Skeletal muscle tissue (tissue), 3 donors: ENCODE measurements at regions not wholly inside any gene's neighbourhood (a gene's known extent, or its start where the extent isn't known, plus 50 kb on each side); places are given as distances from the start of the nearest gene placed in this dataset.
"Not testable (repeated sequence)": the region's sequence is repeated elsewhere in the genome, so short reads cannot be mapped to it uniquely, and the experiment has no call there.

ENCODE experiments used
- H3K27ac ChIP-seq: one replicate; pipeline ENCODE4 v1.7.0; 2013; ENCODE audit warnings: mild to moderate bottlenecking, low read depth, low read length, inconsistent platforms
- H3K27me3 ChIP-seq, 3 donors: one replicate each; pipeline ENCODE4 v1.7.0; 2013; ENCODE audit warnings: low read length in 3 of 3; ENCODE audit not compliant: control insufficient read depth in 3 of 3, insufficient read depth in 3 of 3
- H3K36me3 ChIP-seq, 3 donors: one replicate each; pipeline ENCODE4 v1.7.0; 2013; ENCODE audit warnings: low read length in 3 of 3; ENCODE audit not compliant: control insufficient read depth in 3 of 3, insufficient read depth in 3 of 3
- H3K4me1 ChIP-seq, 3 donors: one replicate each; pipeline ENCODE4 v1.7.0; 2013; ENCODE audit warnings: low read length in 3 of 3, mild to moderate bottlenecking in 3 of 3; ENCODE audit not compliant: control insufficient read depth in 3 of 3, insufficient read depth in 3 of 3
- H3K4me3 ChIP-seq, 3 donors: one replicate each; pipeline ENCODE4 v1.7.0; 2013; ENCODE audit warnings: low read length in 3 of 3
- H3K9ac ChIP-seq, 3 donors: one replicate each; pipeline ENCODE4 v1.7.0; 2013; ENCODE audit warnings: low read length in 3 of 3, mild to moderate bottlenecking in 3 of 3, moderate library complexity in 2 of 3, low read depth in 1 of 3
- H3K9me3 ChIP-seq, 3 donors: one replicate each; pipeline ENCODE4 v1.7.0; 2013; ENCODE audit warnings: low read length in 3 of 3; ENCODE audit not compliant: control insufficient read depth in 3 of 3
- donor health status: Osteomylitis.

DNA sequence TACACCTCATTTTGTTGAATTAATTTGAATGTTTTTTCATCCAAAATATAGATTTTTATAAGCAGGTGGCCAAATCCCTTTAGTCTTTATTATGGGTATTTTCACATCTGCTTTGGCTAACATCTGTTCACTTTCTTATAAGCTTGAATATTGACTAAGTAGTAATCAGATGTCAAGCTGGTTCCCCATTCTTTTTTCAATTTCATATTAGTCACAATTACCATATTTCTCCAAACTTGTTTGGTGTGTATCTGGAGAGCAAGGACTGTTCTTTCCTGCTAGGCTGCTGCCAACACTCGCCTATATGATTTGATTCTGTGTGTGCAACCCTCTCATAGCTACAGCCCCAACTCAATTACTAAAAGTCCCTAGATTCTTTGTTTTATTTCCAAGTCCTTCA is 608.5 kb downstream of the PSAT1 start:
- Histone ChIP-seq H3K27ac (no peak overlapping the region), H3K27me3 (no peaks in the 10 kb centered on the region), H3K4me3 (no peak overlapping the region), H3K4me1 (no peaks in the 10 kb centered on the region), H3K36me3 (no peaks in the 10 kb centered on the region), H3K9ac (no peak overlapping the region), H3K9me3 (no peaks in the 10 kb centered on the region)

DNA sequence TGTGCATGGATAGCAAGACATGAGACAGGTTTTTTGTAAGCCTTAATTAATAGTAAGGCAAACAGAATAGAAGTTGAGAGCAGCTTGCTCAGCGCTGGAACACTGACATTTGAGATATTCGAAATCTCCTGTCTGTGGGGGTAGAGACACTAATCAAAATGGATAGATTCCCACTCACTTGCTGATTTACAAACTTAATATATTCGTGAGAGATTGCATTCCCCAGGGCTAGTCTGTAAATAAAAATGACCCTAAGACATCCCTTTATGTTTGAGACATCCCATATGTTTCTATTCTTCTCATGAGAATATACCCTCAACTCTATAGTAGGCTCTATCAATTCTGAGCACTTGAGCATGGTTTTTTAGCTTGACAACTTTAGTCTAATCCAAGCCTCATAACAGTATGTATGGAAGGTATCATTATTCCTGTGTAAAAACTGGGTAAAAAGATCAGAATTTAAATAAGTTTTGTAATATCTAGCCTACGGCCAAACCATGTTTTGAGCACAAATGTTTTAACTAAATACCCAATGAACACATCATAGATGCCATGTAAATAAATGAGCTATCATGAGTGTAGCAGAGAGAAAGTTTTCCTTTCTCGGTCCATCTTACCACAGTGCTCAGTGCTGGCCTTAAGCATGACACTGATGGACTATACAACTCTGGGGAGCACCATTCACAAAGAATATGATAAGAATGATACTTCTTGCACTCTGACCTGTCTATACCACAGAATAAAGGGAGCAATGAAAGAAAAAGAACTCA is 609.2 kb downstream of the PSAT1 start:
- Histone ChIP-seq H3K9ac (no peak overlapping the region), H3K36me3 (no peaks in the 10 kb centered on the region), H3K4me1 (no peaks in the 10 kb centered on the region), H3K9me3 (no peaks in the 10 kb centered on the region), H3K27me3 (no peaks in the 10 kb centered on the region), H3K4me3 (no peak overlapping the region), H3K27ac (no peak overlapping the region)

DNA sequence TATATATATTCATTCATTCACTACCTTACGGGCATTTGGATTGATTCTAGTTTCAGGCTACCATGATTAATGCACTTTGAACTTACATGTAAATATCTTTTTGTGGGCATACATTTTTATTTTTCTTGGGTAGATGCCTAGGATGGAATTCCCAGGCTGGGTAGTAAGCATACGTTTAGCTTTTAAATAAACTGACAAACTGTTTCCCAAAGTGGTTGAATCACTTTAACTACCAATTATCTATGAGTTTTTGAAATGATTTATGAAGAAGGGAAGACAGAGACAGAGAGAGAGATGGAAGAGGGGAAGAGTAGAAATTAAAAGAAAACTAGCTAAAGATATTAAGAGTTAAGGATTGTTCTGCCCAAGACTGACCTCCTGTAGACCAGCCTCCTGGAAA is 612.6 kb downstream of the PSAT1 start:
- H3K4me1 ChIP-seq: no peaks in the 10 kb centered on the region
- H3K9ac ChIP-seq: no peak overlapping the region

DNA sequence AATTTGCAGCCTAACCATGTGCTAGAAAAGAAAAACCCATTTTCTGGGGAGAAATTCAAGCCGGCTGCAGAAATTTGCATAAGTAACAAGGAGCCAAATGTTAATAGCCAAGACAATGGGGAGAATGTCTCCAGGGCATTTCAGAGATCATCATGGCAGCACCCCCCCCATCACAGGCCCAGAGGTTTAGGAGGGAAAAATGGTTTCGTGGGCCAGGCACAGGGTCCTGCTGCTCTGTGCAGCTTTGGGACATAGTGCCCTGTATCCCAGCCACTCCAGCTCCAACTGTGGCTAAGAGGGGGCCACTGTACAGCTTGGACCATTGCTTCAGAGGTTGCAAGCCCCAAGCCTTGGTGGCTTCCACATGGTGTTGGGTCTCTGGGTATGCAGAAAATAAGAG is 620.0 kb downstream of the PSAT1 start:
- H3K4me3 ChIP-seq, H3K4me1 ChIP-seq, H3K9me3 ChIP-seq, H3K36me3 ChIP-seq, H3K27ac ChIP-seq, H3K9ac ChIP-seq, H3K27me3 ChIP-seq: not testable (repeated sequence)

More for the DNA sequence above, 612.6 kb downstream of the PSAT1 start:
- no peaks in the 10 kb centered on the region for H3K36me3 ChIP-seq
- H3K4me3 ChIP-seq: no peak overlapping the region
- no peaks in the 10 kb centered on the region for H3K27me3 ChIP-seq
- H3K27ac ChIP-seq: no peak overlapping the region
- no peaks in the 10 kb centered on the region for H3K9me3 ChIP-seq

DNA sequence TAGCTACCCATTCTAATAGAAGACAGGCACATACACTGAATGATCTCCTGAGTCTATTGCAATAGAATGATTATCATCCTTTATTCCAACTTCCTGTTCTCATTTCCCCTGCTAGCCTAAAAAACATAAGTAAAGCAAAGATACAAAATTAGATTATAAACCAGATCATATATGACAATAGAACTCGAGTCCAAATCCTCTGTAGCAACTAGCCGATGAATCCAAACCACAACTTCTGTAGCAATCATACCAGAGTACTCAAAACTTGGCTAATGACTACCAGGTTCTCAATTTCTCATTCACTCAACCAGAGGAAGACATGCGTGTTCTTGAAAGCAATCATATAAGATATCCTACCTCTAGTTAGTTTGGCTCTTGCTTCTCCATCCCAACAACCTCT is 622.1 kb downstream of the PSAT1 start:
- no peaks in the 10 kb centered on the region for H3K27me3 ChIP-seq
- H3K9ac ChIP-seq: no peak overlapping the region
- no peaks in the 10 kb centered on the region for H3K9me3 ChIP-seq
- no peak overlapping the region for H3K27ac ChIP-seq
- H3K4me1 ChIP-seq: no peaks in the 10 kb centered on the region
- H3K36me3 ChIP-seq: no peaks in the 10 kb centered on the region
- no peak overlapping the region for H3K4me3 ChIP-seq

DNA sequence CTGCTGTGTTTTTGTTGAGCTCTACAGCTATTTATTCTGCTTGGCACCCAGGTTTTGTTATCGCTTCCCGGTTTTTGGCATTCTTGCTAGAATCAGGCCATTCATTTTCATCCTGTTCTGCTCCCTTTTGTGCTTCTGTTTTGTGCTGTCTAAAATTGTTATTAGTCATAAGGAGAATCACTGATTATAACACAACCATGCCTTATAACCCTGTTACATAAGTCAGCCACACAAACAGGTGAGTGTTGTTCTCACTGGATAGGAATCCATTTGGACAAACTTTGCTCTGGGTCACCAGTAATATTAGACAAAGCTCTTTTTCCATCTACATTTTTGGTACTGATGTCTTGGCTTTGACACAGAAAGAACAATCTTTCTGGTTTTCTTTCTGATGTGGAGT is 622.8 kb downstream of the PSAT1 start:
- no peak overlapping the region for H3K4me3 ChIP-seq
- no peaks in the 10 kb centered on the region for H3K4me1 ChIP-seq
- H3K27me3 ChIP-seq: no peaks in the 10 kb centered on the region
- no peak overlapping the region for H3K9ac ChIP-seq
- no peaks in the 10 kb centered on the region for H3K36me3 ChIP-seq
- no peaks in the 10 kb centered on the region for H3K9me3 ChIP-seq
- H3K27ac ChIP-seq: no peak overlapping the region

DNA sequence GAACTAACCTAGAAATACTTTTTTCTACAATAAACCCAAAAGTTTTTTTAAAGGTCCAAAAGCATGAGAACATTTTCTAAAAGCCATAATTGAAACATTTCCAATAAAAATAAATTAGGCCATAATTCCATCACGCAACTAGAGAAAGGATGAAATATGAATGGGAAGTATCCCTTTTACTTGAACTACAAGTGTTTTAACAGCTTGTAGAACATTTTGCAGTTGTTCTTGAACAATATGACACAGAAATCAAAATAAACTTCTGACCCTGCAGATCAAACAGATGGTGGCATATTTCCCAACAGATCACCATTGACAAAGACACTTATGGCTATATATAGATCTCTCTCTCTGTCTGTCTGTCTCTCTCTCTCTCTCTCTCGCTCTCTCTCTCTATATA is 624.4 kb downstream of the PSAT1 start:
- no peak overlapping the region for H3K27ac ChIP-seq
- no peaks in the 10 kb centered on the region for H3K9me3 ChIP-seq
- H3K36me3 ChIP-seq: no peaks in the 10 kb centered on the region
- no peak overlapping the region for H3K9ac ChIP-seq
- no peak overlapping the region for H3K4me3 ChIP-seq
- H3K4me1 ChIP-seq: no peaks in the 10 kb centered on the region
- H3K27me3 ChIP-seq: no peaks in the 10 kb centered on the region

DNA sequence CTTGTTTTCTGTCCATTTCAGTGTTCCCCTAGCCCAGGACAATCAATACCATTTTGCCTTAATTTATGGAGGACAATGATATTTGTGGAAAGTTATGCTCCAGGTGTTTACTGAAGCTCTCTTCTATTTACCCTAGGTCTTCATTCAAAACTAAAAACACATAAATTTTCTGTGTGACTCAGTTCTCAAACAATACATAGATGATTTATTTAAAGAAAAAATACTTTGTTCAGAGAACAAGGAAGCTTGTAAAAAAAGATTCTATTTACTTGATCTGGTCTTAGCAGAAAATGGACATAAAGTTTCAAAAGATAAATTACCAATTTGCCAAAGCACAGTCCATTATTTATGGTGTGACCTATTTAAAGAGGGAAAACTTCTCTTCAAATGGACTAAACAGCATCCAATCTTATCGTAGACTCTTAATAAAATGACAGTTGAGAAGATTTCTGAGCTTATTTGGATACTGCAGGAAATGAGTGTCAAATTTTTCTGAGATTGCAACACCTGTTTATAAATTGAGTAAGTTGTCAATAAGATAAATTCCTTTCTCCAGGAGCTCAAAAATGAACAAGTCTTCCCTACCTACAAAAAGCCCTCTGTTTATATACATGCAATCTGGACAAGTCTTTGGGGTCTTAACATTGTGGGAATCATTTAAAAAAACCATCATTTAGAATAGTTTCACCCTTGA is 627.2 kb downstream of the PSAT1 start:
- H3K36me3 ChIP-seq: no peaks in the 10 kb centered on the region
- no peak overlapping the region for H3K27ac ChIP-seq
- no peak overlapping the region for H3K9ac ChIP-seq
- no peaks in the 10 kb centered on the region for H3K27me3 ChIP-seq
- H3K4me1 ChIP-seq: no peaks in the 10 kb centered on the region
- H3K4me3 ChIP-seq: no peak overlapping the region
- no peaks in the 10 kb centered on the region for H3K9me3 ChIP-seq

DNA sequence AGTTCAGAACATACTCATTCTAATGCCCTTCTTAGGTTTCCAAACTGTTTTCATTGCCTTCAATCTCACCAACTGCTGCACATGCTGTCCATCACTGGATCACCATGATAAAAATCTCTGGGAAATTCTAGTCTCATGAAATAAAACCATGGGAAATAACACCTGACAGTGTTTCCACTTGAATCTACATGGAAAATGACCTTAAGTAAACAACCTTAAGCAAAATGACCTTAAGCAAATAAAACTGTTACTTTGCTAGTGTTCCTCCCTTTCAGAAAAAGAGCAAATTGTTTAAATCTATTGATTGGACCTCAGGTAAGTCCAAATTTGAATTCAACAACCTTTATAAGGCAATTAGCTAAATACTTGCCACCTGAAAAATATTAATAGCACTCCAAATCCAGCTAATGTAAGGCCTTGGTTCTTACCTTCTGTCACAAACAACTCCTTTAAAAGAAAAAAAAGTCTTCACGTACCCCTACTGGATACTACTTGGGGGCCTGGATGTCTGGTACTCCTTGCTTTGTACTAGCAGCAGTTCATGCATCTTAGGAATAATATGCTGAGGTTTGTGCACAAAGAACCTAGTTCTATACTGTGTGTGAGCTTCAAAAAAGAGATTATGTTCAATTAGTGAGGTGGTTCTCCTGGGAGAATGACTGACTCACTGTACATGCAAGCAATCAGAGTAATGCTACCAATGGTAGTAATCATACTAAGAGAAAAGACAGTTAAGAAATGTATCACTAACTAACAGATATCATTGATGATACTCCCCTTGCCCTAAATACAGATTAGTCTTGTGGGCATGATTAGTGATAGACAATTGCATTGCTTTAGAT is 630.4 kb downstream of the PSAT1 start:
- no peaks in the 10 kb centered on the region for H3K36me3 ChIP-seq
- no peak overlapping the region for H3K4me3 ChIP-seq
- no peaks in the 10 kb centered on the region for H3K9me3 ChIP-seq
- no peak overlapping the region for H3K9ac ChIP-seq
- no peak overlapping the region for H3K27ac ChIP-seq
- H3K4me1 ChIP-seq: no peaks in the 10 kb centered on the region
- H3K27me3 ChIP-seq: no peaks in the 10 kb centered on the region
